HG03097 (cell line): ENCODE measurements at regions not wholly inside any gene's neighbourhood (a gene's known extent, or its start where the extent isn't known, plus 50 kb on each side); places are given as distances from the start of the nearest gene placed in this dataset.

Experiments used
- ATAC-seq: cut with Tn5 transposase; IDR thresholded peaks from one replicate; pipeline ENCODE4 v1.9.1; 2021; ENCODE audit not compliant: unreplicated experiment, low FRiP score

GRCh38 chr1:80987106-80987505 is 813.6 kb upstream of the ADGRL2 start:
- no peak for ATAC-seq

- ATAC-seq: no peak
These were observed 817.9 kb upstream of the ADGRL2 start for GRCh38 chr1:80982831-80983230.

GRCh38 chr1:80973101-80973500 is 827.6 kb upstream of the ADGRL2 start:
- no peak for ATAC-seq

- ATAC-seq: no peak
These were observed 834.5 kb upstream of the ADGRL2 start for GRCh38 chr1:80966266-80966665.

- no peak for ATAC-seq
These were observed 838.2 kb upstream of the ADGRL2 start for GRCh38 chr1:80962564-80962963.

GRCh38 chr1:80961464-80962190 is 839.1 kb upstream of the ADGRL2 start:
- no peak for ATAC-seq

GRCh38 chr1:80933346-80933745 is 867.4 kb upstream of the ADGRL2 start:
- ATAC-seq: no peak

- no peak for ATAC-seq
These were observed 869.6 kb upstream of the ADGRL2 start for GRCh38 chr1:80931178-80931577.

- no peak for ATAC-seq
These were observed 870.7 kb upstream of the ADGRL2 start for GRCh38 chr1:80929868-80930508.

GRCh38 chr1:80926531-80926930 is 874.2 kb upstream of the ADGRL2 start:
- no peak for ATAC-seq

- ATAC-seq: no peak
These were observed 875.5 kb upstream of the ADGRL2 start for GRCh38 chr1:80925130-80925805.

GRCh38 chr1:80924290-80924689 is 876.4 kb upstream of the ADGRL2 start:
- no peak for ATAC-seq

GRCh38 chr1:80922906-80923305 is 877.8 kb upstream of the ADGRL2 start:
- no peak for ATAC-seq

GRCh38 chr1:80919426-80919825 is 881.3 kb upstream of the ADGRL2 start:
- ATAC-seq: no peak

GRCh38 chr1:80918380-80918779 is 882.4 kb upstream of the ADGRL2 start:
- ATAC-seq: no peak

GRCh38 chr1:80917826-80918225 is 882.9 kb upstream of the ADGRL2 start:
- ATAC-seq: no peak

GRCh38 chr1:80917225-80917624 is 883.5 kb upstream of the ADGRL2 start:
- ATAC-seq: no peak

GRCh38 chr1:80915491-80915890 is 885.2 kb upstream of the ADGRL2 start:
- ATAC-seq: no peak

- no peak for ATAC-seq
These were observed 890.3 kb upstream of the ADGRL2 start for GRCh38 chr1:80910426-80910825.

- ATAC-seq: no peak
These were observed 891.5 kb upstream of the ADGRL2 start for GRCh38 chr1:80909172-80909784.

GRCh38 chr1:80896781-80897356 is 903.9 kb upstream of the ADGRL2 start:
- ATAC-seq: no peak
